ENCODE measurements at regions not wholly inside any gene's neighbourhood (a gene's known extent, or its start where the extent isn't known, plus 50 kb on each side); places are given as distances from the start of the nearest gene placed in this dataset.

DNA sequence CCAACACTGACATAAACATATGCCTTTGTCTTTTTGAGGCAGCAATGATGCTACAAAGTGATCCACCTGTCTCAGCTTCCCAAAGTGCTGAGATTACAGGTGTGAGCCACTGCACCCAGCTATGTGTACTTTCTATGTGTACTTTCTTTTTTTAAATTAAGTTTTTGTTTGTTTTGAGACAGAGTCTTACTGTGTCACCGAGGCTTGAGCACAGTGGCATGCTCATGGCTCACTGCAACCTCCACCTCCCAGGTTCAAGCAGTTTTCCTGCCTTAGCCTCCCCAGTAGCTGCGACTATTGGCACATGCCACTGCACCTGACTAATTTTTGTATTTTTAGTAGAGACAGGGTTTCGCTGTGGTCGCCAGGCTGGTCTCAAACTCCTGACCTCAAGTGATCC is 172.5 kb upstream of the ALG10B start:
- intact Hi-C loops (cut with DNase I; ENCODE audit: low total_unique reads), result no loop called here

DNA sequence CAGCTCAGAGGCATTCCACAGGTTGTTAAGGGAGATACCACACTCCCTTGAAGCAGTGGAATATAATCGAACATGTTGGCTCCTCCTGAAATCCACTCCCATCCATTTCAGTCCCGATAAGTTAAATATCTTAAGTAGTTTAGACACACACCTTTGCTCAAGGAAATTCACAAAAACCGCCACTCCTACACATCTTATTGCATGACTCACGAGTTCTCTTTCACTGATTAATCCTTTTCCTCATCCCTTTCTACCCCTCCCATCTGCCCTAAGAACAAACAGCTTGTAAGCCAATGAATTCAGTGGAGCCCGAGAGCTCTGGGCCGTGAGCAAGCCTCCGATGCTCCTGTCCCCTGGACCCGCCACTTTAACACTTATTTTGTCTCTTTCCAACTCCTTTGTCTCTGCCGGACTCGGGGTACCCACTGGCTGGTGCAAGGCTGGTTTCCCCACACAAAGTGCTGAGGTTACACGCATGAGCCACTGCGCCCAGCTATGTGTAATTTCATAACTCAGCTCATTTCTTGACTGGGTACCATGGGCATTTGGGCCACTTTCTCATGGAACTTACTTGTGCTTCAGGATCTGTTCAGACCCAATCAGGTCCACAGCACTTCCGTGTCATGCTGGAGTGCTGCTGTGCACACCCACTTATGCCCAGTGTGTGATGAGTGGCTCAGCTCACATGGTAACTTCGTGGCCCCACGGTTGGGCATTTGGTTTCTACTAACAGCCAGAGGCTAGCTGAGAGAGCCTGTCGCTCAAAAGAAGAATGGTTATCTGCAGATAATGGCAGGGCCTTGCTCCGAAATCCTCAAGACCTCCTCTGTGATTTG is 171.8 kb upstream of the ALG10B start:
- 74 to 78% methylated on average over 9 to 17 of the region's 17 CpGs for WGBS, 2 donors (ENCODE audit: low coverage in 1 of 2)
- in situ Hi-C loops (cut with MboI; ENCODE audit: low pct_ligation_motif_present in 1 of 4, low pct_unique_long_range_greater_than_20kb in 1 of 4, low sequenced_read_pairs in 3 of 4), result loop anchor here in 3 of 4 donors (25.0 kb wide), 3 partner anchors 167 to 1142 kb away; partner anchors contain the start of gene ALG10B (in 1 of the 3)
- DNase-seq, result no peak
- Histone ChIP-seq H3K27ac (no peak overlapping the region), H3K27me3 (no peaks in the 10 kb centered on the region), H3K4me1 (no peaks in the 10 kb centered on the region), H3K4me3 (no peak overlapping the region), H3K9me3 (peaks cover 5 to 6% of the 10 kb centered on the region in 2 donors), H3K36me3 (no peaks in the 10 kb centered on the region)
- intact Hi-C loops (cut with DNase I; ENCODE audit: low total_unique reads), result no loop called here
- TF ChIP-seq EP300 (IDR thresholded peaks at IDR 0.05; ENCODE audit: low read depth), result no peak
- TF ChIP-seq POLR2A (IDR thresholded peaks at IDR 0.05), result no peak
- no peak for TF ChIP-seq POLR2AphosphoS5 (IDR thresholded peaks at IDR 0.05)
- TF ChIP-seq, protein P1, sequence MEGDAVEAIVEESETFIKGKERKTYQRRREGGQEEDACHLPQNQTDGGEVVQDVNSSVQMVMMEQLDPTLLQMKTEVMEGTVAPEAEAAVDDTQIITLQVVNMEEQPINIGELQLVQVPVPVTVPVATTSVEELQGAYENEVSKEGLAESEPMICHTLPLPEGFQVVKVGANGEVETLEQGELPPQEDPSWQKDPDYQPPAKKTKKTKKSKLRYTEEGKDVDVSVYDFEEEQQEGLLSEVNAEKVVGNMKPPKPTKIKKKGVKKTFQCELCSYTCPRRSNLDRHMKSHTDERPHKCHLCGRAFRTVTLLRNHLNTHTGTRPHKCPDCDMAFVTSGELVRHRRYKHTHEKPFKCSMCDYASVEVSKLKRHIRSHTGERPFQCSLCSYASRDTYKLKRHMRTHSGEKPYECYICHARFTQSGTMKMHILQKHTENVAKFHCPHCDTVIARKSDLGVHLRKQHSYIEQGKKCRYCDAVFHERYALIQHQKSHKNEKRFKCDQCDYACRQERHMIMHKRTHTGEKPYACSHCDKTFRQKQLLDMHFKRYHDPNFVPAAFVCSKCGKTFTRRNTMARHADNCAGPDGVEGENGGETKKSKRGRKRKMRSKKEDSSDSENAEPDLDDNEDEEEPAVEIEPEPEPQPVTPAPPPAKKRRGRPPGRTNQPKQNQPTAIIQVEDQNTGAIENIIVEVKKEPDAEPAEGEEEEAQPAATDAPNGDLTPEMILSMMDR (IDR thresholded peaks at IDR 0.05), result no peak

More for the DNA sequence above, 172.5 kb upstream of the ALG10B start:
- TF ChIP-seq, protein P1 (IDR thresholded peaks at IDR 0.05), result no peak
- TF ChIP-seq POLR2AphosphoS5 (IDR thresholded peaks at IDR 0.05) (no peak), POLR2A (IDR thresholded peaks at IDR 0.05) (no peak), EP300 (IDR thresholded peaks at IDR 0.05; ENCODE audit: low read depth) (no peak)
- in situ Hi-C loops (cut with MboI; ENCODE audit: low pct_ligation_motif_present in 1 of 4, low pct_unique_long_range_greater_than_20kb in 1 of 4, low sequenced_read_pairs in 3 of 4), result loop anchor here in 3 of 4 donors (25.0 kb wide), 3 partner anchors 168 to 1143 kb away; partner anchors contain the start of gene ALG10B (in 1 of the 3)
- Histone ChIP-seq H3K4me3 (no peak overlapping the region), H3K27me3 (no peaks in the 10 kb centered on the region), H3K4me1 (no peaks in the 10 kb centered on the region), H3K27ac (no peak overlapping the region), H3K36me3 (no peaks in the 10 kb centered on the region), H3K9me3 (peaks cover 5 to 6% of the 10 kb centered on the region in 2 donors)
- DNase-seq, result no peak
- WGBS, 2 donors (ENCODE audit: low coverage in 1 of 2), result 40 to 74% methylated on average over 1 to 4 of the region's 4 CpGs

DNA sequence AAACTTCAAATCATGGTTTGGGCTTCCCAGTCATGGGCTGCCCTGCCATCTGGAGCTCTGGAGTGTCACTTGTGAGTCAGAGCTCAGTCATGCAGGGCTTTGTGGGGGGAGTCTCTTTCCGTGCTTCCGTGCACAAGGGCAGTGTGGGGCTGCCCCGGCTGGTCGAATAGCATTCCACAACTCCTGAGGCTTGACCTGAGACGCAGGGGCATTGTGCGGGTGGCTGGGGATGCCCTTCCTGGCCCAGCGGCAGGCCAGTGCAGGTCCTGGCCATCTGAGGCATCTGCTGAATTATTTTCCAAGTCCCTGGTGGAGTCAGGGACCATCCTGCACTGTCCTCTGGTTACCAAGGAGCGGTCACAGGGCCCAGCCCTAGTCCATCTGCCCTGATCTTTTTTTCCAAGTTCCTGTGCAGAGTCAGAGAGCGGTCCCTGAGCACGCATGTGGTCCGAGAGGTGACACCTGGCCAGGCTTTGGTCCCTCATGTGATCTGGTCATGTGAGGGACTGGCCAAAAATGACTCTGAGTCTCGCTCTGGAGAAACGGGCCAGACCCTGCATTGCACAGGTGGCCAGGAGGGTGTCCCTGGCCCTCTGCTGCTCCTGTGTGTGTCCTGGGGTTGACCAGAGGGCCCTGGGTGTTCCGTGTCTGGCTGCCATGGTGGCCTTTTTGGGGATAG is 167.0 kb upstream of the ALG10B start:
- Histone ChIP-seq H3K27ac (no peak overlapping the region), H3K4me3 (no peak overlapping the region), H3K4me1 (no peaks in the 10 kb centered on the region), H3K36me3 (no peaks in the 10 kb centered on the region), H3K9me3 (peaks cover 5 to 6% of the 10 kb centered on the region in 2 donors), H3K27me3 (no peaks in the 10 kb centered on the region)
- DNase-seq, result no peak
- 88% methylated on average over 12 of the region's 14 CpGs; no CpG with 5 or more reads in 1 of the 2 donors for WGBS, 2 donors (ENCODE audit: low coverage in 1 of 2)
- TF ChIP-seq POLR2AphosphoS5 (IDR thresholded peaks at IDR 0.05) (no peak), POLR2A (IDR thresholded peaks at IDR 0.05) (no peak)
- in situ Hi-C loops (cut with MboI; ENCODE audit: low pct_ligation_motif_present in 1 of 4, low pct_unique_long_range_greater_than_20kb in 1 of 4, low sequenced_read_pairs in 3 of 4) (loop anchor here in 3 of 4 donors (25.0 kb wide), 3 partner anchors 163 to 1138 kb away; partner anchors contain the start of gene ALG10B (in 1 of the 3)), intact Hi-C loops (cut with DNase I; ENCODE audit: low total_unique reads) (no loop called here)

DNA sequence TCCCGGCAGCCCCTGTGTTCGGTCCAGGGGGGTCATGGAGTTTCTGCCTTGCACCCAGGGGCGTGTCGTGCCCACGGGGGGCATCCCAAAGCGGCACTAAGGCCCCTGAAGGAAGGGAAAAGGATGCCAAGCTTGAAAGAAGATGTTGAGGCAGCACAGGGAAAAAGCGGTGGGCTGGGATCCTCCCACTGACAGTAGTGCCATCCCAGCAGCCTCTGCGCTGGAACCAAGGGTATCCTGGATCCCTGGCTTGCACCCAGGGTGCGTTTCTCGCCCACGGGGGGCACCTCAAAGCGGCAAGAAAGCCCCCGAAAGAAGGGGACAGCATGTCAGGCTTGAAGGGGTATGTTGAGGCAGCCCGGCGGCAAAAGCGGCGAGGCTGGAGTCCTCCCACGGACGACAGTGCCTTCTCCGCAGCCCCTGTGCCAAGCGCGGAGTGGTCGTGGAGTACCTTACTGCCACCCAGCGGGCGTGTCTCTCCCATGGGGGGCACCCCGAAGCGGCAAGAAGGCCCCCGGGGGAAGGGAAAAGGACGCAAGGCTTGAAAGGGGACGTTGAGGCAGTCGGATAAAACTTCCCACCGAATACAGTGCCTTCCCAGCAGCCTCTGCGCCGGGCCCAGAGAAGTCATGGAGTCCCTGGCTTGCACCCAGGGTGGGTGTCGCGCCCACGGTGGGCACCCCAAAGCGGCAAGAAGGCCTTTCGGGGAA is 164.4 kb upstream of the ALG10B start:
- TF ChIP-seq, protein P1 (IDR thresholded peaks at IDR 0.05), result no peak
- TF ChIP-seq POLR2A (IDR thresholded peaks at IDR 0.05) (no peak), POLR2AphosphoS5 (IDR thresholded peaks at IDR 0.05) (no peak), EP300 (IDR thresholded peaks at IDR 0.05; ENCODE audit: low read depth) (no peak)
- Histone ChIP-seq H3K27me3 (no peaks in the 10 kb centered on the region), H3K4me1 (no peaks in the 10 kb centered on the region), H3K27ac (no peak overlapping the region), H3K9me3 (no peaks in the 10 kb centered on the region), H3K36me3 (no peaks in the 10 kb centered on the region), H3K4me3 (no peak overlapping the region)
- in situ Hi-C loops (cut with MboI; ENCODE audit: low pct_ligation_motif_present in 1 of 4, low pct_unique_long_range_greater_than_20kb in 1 of 4, low sequenced_read_pairs in 3 of 4), result no loop called here
- DNase-seq, result no peak
- WGBS, 2 donors (ENCODE audit: low coverage in 1 of 2), result 40 to 80% methylated on average over 4 to 39 of the region's 39 CpGs
- intact Hi-C loops (cut with DNase I; ENCODE audit: low total_unique reads), result no loop called here

All from transverse colon (tissue), 4 donors.